ENCODE measurements at regions not wholly inside any gene's neighbourhood (a gene's known extent, or its start where the extent isn't known, plus 50 kb on each side); places are given as distances from the start of the nearest gene placed in this dataset.

GRCh38 chr10:43712821-43713584 is 64.3 kb upstream of the ZNF32 start:
- CTCF ChIA-PET = no interaction called here
- H4K20me1 ChIP-seq (ENCODE audit: insufficient read depth) = no peaks in the 10 kb centered on the region

More at GRCh38 chr10:43712821-43713584, 64.3 kb upstream of the ZNF32 start:
- ChIA-PET POLR2A (no interaction called here), RAD21 (ENCODE audit: low non-redundant PET in 1 of 2, low total read pairs in 2 of 2, uncharacterized antibody in 2 of 2, unreplicated experiment in 2 of 2) (no interaction called here)
- Histone ChIP-seq H2AFZ (ENCODE audit: low read depth, low read length, poor library complexity, severe bottlenecking) (no peak overlapping the region), H3K27me3 (ENCODE audit: insufficient read depth, low read length) (peaks cover 11% of the 10 kb centered on the region), H3K4me2 (ENCODE audit: low read length) (no peak overlapping the region), H3K9me3 (ENCODE audit: control insufficient read depth in 1 of 2, insufficient read depth in 1 of 2, low read depth in 1 of 2, low read length in 2 of 2) (no peaks in the 10 kb centered on the region), H3K4me3 (replicated peaks in 1 of 2; ENCODE audit: low read depth in 1 of 2, low read length in 2 of 2) (no peak overlapping the region), H3K9me2 (ENCODE audit: insufficient read depth) (no peaks in the 10 kb centered on the region), H3K9ac (ENCODE audit: low read length) (no peak overlapping the region), H3K27ac (ENCODE audit: low read depth, low read length) (no peak overlapping the region), H3K79me2 (ENCODE audit: insufficient read depth, low read length) (no peaks in the 10 kb centered on the region), H3K4me1 (ENCODE audit: control insufficient read depth in 1 of 2, insufficient read depth in 2 of 2, low read length in 2 of 2) (no peaks in the 10 kb centered on the region), H3K36me3 (ENCODE audit: control insufficient read depth in 1 of 2, insufficient read depth in 2 of 2, low read length in 2 of 2) (no peaks in the 10 kb centered on the region)
- TF ChIP-seq CTCF (IDR thresholded peaks at IDR 0.05 in 2 of 3, conservative IDR thresholded peaks at IDR 0.05 in 1 of 3; ENCODE audit: borderline replicate concordance in 1 of 3, insufficient read depth in 1 of 3, low read depth in 2 of 3, low read length in 2 of 3) = no peak
- TF ChIP-seq EZH2phosphoT487 (IDR thresholded peaks at IDR 0.05; ENCODE audit: borderline replicate concordance) = no peak
- no peak for TF ChIP-seq EZH2 (IDR thresholded peaks at IDR 0.05)
- TF ChIP-seq CEBPB (IDR thresholded peaks at IDR 0.05; ENCODE audit: low read depth) = no peak
- no peak for TF ChIP-seq YY1 (IDR thresholded peaks at IDR 0.05; ENCODE audit: extremely low read depth, insufficient replicate concordance, low read depth, low read length)
- no peak for TF ChIP-seq CBX3 (IDR thresholded peaks at IDR 0.05; ENCODE audit: low read depth)
- TF ChIP-seq ZFX (IDR thresholded peaks at IDR 0.05) = no peak
- TF ChIP-seq ELF1 (IDR thresholded peaks at IDR 0.05; ENCODE audit: borderline replicate concordance, low read depth) = no peak
- no peak for TF ChIP-seq ZNF274 (IDR thresholded peaks at IDR 0.05; ENCODE audit: low read depth, low read length)
- no peak for TF ChIP-seq TCF7L2 (IDR thresholded peaks at IDR 0.05; ENCODE audit: borderline replicate concordance, extremely low read depth, insufficient read depth, insufficient read length)
- no peak for TF ChIP-seq EGR1 (IDR thresholded peaks at IDR 0.05; ENCODE audit: low read depth)
- TF ChIP-seq, protein P1, sequence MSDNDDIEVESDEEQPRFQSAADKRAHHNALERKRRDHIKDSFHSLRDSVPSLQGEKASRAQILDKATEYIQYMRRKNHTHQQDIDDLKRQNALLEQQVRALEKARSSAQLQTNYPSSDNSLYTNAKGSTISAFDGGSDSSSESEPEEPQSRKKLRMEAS (IDR thresholded peaks at IDR 0.05) = no peak
- no peak for TF ChIP-seq SIN3A (IDR thresholded peaks at IDR 0.05; ENCODE audit: low read depth)
- TF ChIP-seq SP1 (IDR thresholded peaks at IDR 0.05; ENCODE audit: low read depth) = no peak
- no peak for ATAC-seq
- intact Hi-C loops (cut with micrococcal nuclease) = no loop called here
- BruUV-seq (replicated peaks) = no TSS peak
- no peak for DNase-seq (ENCODE audit: low read depth, low spot score)

Data from HCT116 (cell line).